ENCODE measurements at regions not wholly inside any gene's neighbourhood (a gene's known extent, or its start where the extent isn't known, plus 50 kb on each side); places are given as distances from the start of the nearest gene placed in this dataset.
A peak's percentile ranks its signal among the peaks of the same experiment; 100 is the strongest.

GRCh38 chr4:157961229-157961990, 211.4 kb downstream of the GASK1B start:
- DNase-seq, result peak in 2 of 4 experiments; percentile 36 to 51

GRCh38 chr4:157957905-157958304, 214.9 kb downstream of the GASK1B start:
- DNase-seq, result no peak

- no peak for DNase-seq
Measured at GRCh38 chr4:157942017-157942416, 230.8 kb downstream of the GASK1B start.

GRCh38 chr4:157934151-157934550, 238.7 kb downstream of the GASK1B start:
- peak in 2 of 4 experiments; percentile 32 to 35 for DNase-seq

- DNase-seq, result peak in 2 of 4 experiments; percentile 4 to 22
Measured at GRCh38 chr4:157932936-157933335, 239.9 kb downstream of the GASK1B start.

- no peak for DNase-seq
Measured at GRCh38 chr4:157929486-157929885, 243.3 kb downstream of the GASK1B start.

- no peak for DNase-seq
Measured at GRCh38 chr4:157918036-157918832, 254.6 kb downstream of the GASK1B start.

GRCh38 chr4:157912212-157912611, 260.6 kb downstream of the GASK1B start:
- DNase-seq, result no peak

- DNase-seq, result no peak
Measured at GRCh38 chr4:157911662-157912061, 261.2 kb downstream of the GASK1B start.

GRCh38 chr4:157908691-157909090, 264.1 kb downstream of the GASK1B start:
- DNase-seq, result no peak

- no peak for DNase-seq
Measured at GRCh38 chr4:157908031-157908430, 264.8 kb downstream of the GASK1B start.

GRCh38 chr4:157907226-157907946, 265.4 kb downstream of the GASK1B start:
- no peak for DNase-seq

GRCh38 chr4:157898836-157899605, 273.8 kb downstream of the GASK1B start:
- DNase-seq, result no peak

- no peak for DNase-seq
Measured at GRCh38 chr4:157897855-157898370, 274.9 kb downstream of the GASK1B start.

GRCh38 chr4:157896726-157897125, 276.1 kb downstream of the GASK1B start:
- no peak for DNase-seq

GRCh38 chr4:157895205-157895604, 277.6 kb downstream of the GASK1B start:
- DNase-seq, result no peak

GRCh38 chr4:157889788-157890187, 283.0 kb downstream of the GASK1B start:
- no peak for DNase-seq

- no peak for DNase-seq
Measured at GRCh38 chr4:157888281-157888680, 284.5 kb downstream of the GASK1B start.

GRCh38 chr4:157887316-157887715, 285.5 kb downstream of the GASK1B start:
- DNase-seq, result no peak

GRCh38 chr4:157886645-157887044, 286.2 kb downstream of the GASK1B start:
- DNase-seq, result no peak

- DNase-seq, result no peak
Measured at GRCh38 chr4:157885811-157886210, 287.0 kb downstream of the GASK1B start.

- no peak for DNase-seq
Measured at GRCh38 chr4:157882901-157883300, 289.9 kb downstream of the GASK1B start.

Measured in suppressor macrophage (primary cell).